Keratinocyte (primary cell): ENCODE measurements at regions not wholly inside any gene's neighbourhood (a gene's known extent, or its start where the extent isn't known, plus 50 kb on each side); places are given as distances from the start of the nearest gene placed in this dataset.

ENCODE experiments used
- DNase-seq: peaks from one replicate; pipeline ENCODE4 v3.0.0-alpha.2; 2011; ENCODE audit warnings: low read depth, missing footprints, low spot score
- FAIRE-seq: peaks from 2 replicates; lab custom pipeline; 2011; peaks lifted over from hg19 to GRCh38; lab: Jason Lieb, UNC
- H2AFZ ChIP-seq: 2 replicates; pipeline ENCODE4 v1.6.0; 2012; ENCODE audit warnings: low read length, control low read depth, inconsistent platforms; ENCODE audit not compliant: control insufficient read depth
- H3K27ac ChIP-seq: 2 replicates; pipeline ENCODE4 v1.5.1; 2011; ENCODE audit warnings: low read length; ENCODE audit not compliant: control insufficient read depth, insufficient read depth
- H3K27me3 ChIP-seq: 3 replicates; pipeline ENCODE4 v1.6.0; 2011; ENCODE audit warnings: low read length; ENCODE audit not compliant: control insufficient read depth, insufficient read depth; ENCODE audit errors: extremely low read depth
- H3K36me3 ChIP-seq, 2 experiments: 2 replicates in 1 of 2; 3 replicates in 1 of 2; pipeline ENCODE4 v1.5.1; 2011; ENCODE audit warnings: low read length in 2 of 2, mild to moderate bottlenecking in 1 of 2; ENCODE audit not compliant: control insufficient read depth in 2 of 2, insufficient read depth in 2 of 2; ENCODE audit errors: extremely low read depth in 1 of 2
- H3K4me1 ChIP-seq: 3 replicates; pipeline ENCODE4 v1.5.1; 2011; ENCODE audit warnings: low read length; ENCODE audit not compliant: control insufficient read depth, insufficient read depth; ENCODE audit errors: extremely low read depth
- H3K4me2 ChIP-seq: 3 replicates; pipeline ENCODE4 v1.6.0; 2011; ENCODE audit warnings: low read depth, low read length; ENCODE audit not compliant: control insufficient read depth, insufficient read depth; ENCODE audit errors: extremely low read depth
- H3K4me3 ChIP-seq, 3 experiments: fragments of 200-600 bp in 1 of 3; sonication (generic) in 1 of 3; 2 replicates in 2 of 3; 3 replicates in 1 of 3; pipeline ENCODE4 v1.5.1; 2011 to 2016; ENCODE audit warnings: low read length in 3 of 3, mild to moderate bottlenecking in 3 of 3, control low read depth in 2 of 3, inconsistent platforms in 1 of 3, low read depth in 1 of 3, mixed read lengths in 1 of 3, mixed run types in 1 of 3, moderate library complexity in 1 of 3; ENCODE audit not compliant: control insufficient read depth in 2 of 3, insufficient read depth in 2 of 3; ENCODE audit errors: extremely low read depth in 1 of 3
- H3K79me2 ChIP-seq: 2 replicates; pipeline ENCODE4 v1.6.0; 2012; ENCODE audit warnings: low read length; ENCODE audit not compliant: control insufficient read depth, insufficient read depth
- H3K9ac ChIP-seq: 3 replicates; pipeline ENCODE4 v1.6.0; 2011; ENCODE audit warnings: low read length; ENCODE audit not compliant: control insufficient read depth, insufficient read depth; ENCODE audit errors: extremely low read depth
- H3K9me1 ChIP-seq: 3 replicates; pipeline ENCODE4 v1.6.0; 2011; ENCODE audit warnings: low read length; ENCODE audit not compliant: control insufficient read depth, insufficient read depth; ENCODE audit errors: extremely low read depth
- H3K9me3 ChIP-seq: 2 replicates; pipeline ENCODE4 v1.5.1; 2012; ENCODE audit warnings: low read depth, low read length; ENCODE audit not compliant: control insufficient read depth
- H4K20me1 ChIP-seq: 3 replicates; pipeline ENCODE4 v1.6.0; 2011; ENCODE audit warnings: low read length; ENCODE audit not compliant: control insufficient read depth, insufficient read depth; ENCODE audit errors: extremely low read depth
- EZH2 ChIP-seq: IDR thresholded peaks from one replicate; pipeline ENCODE4 v1.6.1; 2012; ENCODE audit warnings: inconsistent platforms, mild to moderate bottlenecking, low read length, moderate library complexity
- dilution Hi-C: fragments of 300-500 bp; cut with MboI; formaldehyde crosslinking; loops from one replicate; pipeline ENCODE4 v1.7.0; 2020; ENCODE audit warnings: low sequenced_read_pairs; ENCODE audit not compliant: extremely low pct_ligation_motif_present
- TF ChIP-seq, protein P1 (sequence below), 3 experiments: IDR thresholded peaks in 1 of 3; conservative IDR thresholded peaks in 1 of 3; optimal IDR thresholded peaks in 1 of 3; 2 replicates in 2 of 3; 3 replicates in 1 of 3; pipeline versions ENCODE3 to v1.5.1; 2011; ENCODE audit warnings: low read length in 3 of 3, mild to moderate bottlenecking in 3 of 3, moderate library complexity in 2 of 3, control low read depth in 1 of 3, inconsistent platforms in 1 of 3; ENCODE audit not compliant: insufficient read depth in 2 of 3; ENCODE audit errors: extremely low read depth in 1 of 3

DNA sequence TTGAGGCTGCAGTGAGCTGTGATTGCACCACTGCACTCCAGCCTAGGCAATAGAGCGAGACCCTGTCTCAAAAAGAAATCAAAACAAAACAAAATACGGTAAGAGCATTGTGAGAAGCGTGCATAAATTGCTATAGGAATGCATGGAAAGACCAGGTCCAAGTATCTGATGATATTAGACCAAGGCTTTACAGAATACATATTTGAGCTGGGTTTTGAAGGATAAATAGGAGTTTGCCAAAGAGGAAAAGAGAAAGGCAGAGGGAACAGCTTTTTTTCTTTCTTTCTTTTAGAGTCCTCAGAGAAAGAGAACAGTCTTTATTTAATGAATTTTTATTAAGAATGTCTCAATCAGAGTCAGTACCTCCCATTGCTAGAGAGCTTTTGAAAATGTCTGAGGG is 79.5 kb upstream of the PRPS1 start:
- dilution Hi-C loops = no loop called here
- DNase-seq (no peak), FAIRE-seq (no peak)
- H3K9me1 ChIP-seq = no peaks in the 10 kb centered on the region
- H3K27ac ChIP-seq = no peak overlapping the region
- no peaks in the 10 kb centered on the region for H4K20me1 ChIP-seq
- H3K79me2 ChIP-seq = no peaks in the 10 kb centered on the region
- no peak overlapping the region for H2AFZ ChIP-seq
- no peak for TF ChIP-seq EZH2
- TF ChIP-seq, protein P1, sequence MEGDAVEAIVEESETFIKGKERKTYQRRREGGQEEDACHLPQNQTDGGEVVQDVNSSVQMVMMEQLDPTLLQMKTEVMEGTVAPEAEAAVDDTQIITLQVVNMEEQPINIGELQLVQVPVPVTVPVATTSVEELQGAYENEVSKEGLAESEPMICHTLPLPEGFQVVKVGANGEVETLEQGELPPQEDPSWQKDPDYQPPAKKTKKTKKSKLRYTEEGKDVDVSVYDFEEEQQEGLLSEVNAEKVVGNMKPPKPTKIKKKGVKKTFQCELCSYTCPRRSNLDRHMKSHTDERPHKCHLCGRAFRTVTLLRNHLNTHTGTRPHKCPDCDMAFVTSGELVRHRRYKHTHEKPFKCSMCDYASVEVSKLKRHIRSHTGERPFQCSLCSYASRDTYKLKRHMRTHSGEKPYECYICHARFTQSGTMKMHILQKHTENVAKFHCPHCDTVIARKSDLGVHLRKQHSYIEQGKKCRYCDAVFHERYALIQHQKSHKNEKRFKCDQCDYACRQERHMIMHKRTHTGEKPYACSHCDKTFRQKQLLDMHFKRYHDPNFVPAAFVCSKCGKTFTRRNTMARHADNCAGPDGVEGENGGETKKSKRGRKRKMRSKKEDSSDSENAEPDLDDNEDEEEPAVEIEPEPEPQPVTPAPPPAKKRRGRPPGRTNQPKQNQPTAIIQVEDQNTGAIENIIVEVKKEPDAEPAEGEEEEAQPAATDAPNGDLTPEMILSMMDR (optimal IDR thresholded peaks at IDR 0.05 in 1 of 3, IDR thresholded peaks at IDR 0.05 in 1 of 3, conservative IDR thresholded peaks at IDR 0.05 in 1 of 3; ENCODE audit: extremely low read depth in 1 of 3, insufficient read depth in 2 of 3, low read length in 3 of 3) = no peak
- no peak overlapping the region for H3K4me2 ChIP-seq
- H3K36me3 ChIP-seq = no peaks in the 10 kb centered on the region
- H3K4me1 ChIP-seq = no peaks in the 10 kb centered on the region
- no peaks in the 10 kb centered on the region for H3K9me3 ChIP-seq
- no peak overlapping the region for H3K4me3 ChIP-seq
- H3K27me3 ChIP-seq = peaks cover 34% of the 10 kb centered on the region
- H3K9ac ChIP-seq = no peak overlapping the region

DNA sequence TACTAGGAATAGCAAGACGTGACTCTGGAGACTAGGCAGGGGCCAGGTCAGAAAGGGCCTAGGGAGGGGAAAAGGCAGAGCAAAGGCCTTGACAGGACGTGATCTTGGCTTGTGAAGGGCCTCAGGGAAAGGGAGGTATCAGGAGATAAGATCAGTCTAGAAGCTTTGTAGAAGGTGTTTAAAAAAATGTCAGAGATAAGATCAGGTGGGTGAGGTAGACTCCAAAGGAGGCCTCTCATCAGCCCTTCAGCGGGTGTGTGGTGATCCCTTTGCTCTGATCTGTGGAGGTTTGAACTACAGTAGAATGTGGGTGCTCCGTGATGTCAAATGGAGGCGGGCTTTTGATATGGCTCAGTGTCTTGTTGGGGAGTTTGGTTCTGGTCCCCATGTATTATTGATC is 78.8 kb upstream of the PRPS1 start:
- Histone ChIP-seq H3K4me2 (no peak overlapping the region), H3K9me1 (no peaks in the 10 kb centered on the region), H3K27ac (no peak overlapping the region), H4K20me1 (no peaks in the 10 kb centered on the region), H3K4me3 (no peak overlapping the region), H3K36me3 (no peaks in the 10 kb centered on the region), H3K79me2 (no peaks in the 10 kb centered on the region), H2AFZ (no peak overlapping the region), H3K9ac (no peak overlapping the region), H3K27me3 (peaks cover 34% of the 10 kb centered on the region), H3K4me1 (no peaks in the 10 kb centered on the region), H3K9me3 (no peaks in the 10 kb centered on the region)
- DNase-seq (no peak), FAIRE-seq (no peak)
- dilution Hi-C loops = no loop called here
- no peak for TF ChIP-seq EZH2
- TF ChIP-seq, protein P1 (optimal IDR thresholded peaks at IDR 0.05 in 1 of 3, IDR thresholded peaks at IDR 0.05 in 1 of 3, conservative IDR thresholded peaks at IDR 0.05 in 1 of 3; ENCODE audit: extremely low read depth in 1 of 3, insufficient read depth in 2 of 3, low read length in 3 of 3) = no peak
